GM10266 (cell line): ENCODE measurements at regions not wholly inside any gene's neighbourhood (a gene's known extent, or its start where the extent isn't known, plus 50 kb on each side); places are given as distances from the start of the nearest gene placed in this dataset.

Experiments used
- DNase-seq: peaks from one replicate; pipeline ENCODE4 v3.0.0; 2012; ENCODE audit errors: extremely low spot score
- TF ChIP-seq, protein P1 (sequence below): IDR thresholded peaks from 2 replicates; pipeline ENCODE4 v1.5.1; 2012; ENCODE audit warnings: mild to moderate bottlenecking, low read depth; ENCODE audit not compliant: control insufficient read depth, insufficient read depth; ENCODE audit errors: missing control alignments

DNA sequence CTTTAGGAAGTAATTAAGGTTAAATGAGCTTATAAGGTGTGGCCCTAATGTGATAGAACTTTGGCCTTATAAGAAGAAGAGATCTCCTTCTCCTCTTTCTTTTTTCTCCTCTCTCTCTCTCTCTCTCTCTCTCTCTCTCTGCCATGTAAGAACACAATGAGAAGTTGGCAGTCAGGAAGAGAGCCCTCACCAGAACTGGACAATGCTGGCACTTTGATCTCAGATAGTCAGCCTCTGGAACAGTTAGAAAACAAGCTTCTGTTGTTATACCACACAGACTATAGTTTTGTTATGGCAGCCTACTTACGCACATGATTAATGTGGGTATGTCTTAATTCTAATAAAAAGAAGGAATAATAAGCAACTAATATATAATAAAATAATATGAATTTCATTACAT lies 444.2 kb upstream of the LRRC7 start:
- no peak for DNase-seq
- TF ChIP-seq, protein P1, sequence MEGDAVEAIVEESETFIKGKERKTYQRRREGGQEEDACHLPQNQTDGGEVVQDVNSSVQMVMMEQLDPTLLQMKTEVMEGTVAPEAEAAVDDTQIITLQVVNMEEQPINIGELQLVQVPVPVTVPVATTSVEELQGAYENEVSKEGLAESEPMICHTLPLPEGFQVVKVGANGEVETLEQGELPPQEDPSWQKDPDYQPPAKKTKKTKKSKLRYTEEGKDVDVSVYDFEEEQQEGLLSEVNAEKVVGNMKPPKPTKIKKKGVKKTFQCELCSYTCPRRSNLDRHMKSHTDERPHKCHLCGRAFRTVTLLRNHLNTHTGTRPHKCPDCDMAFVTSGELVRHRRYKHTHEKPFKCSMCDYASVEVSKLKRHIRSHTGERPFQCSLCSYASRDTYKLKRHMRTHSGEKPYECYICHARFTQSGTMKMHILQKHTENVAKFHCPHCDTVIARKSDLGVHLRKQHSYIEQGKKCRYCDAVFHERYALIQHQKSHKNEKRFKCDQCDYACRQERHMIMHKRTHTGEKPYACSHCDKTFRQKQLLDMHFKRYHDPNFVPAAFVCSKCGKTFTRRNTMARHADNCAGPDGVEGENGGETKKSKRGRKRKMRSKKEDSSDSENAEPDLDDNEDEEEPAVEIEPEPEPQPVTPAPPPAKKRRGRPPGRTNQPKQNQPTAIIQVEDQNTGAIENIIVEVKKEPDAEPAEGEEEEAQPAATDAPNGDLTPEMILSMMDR: no peak

DNA sequence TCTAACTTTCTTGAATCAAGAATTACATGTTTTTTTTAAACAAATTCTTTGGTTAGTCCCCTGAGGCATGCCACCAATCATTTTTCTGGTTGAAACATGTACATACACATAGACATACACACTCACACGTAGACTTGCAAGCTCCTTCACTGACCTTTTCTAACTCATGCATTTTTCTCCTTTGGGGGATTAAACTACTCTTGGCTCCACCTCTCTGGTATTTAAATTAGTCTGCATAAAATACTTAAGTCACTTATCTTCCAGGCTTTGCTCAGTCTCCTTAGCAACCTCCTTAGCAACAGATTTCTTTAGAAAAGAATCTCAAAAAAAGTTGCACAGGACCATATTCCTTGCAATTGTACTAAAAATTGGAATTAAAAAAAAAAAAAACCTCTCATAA lies 440.9 kb upstream of the LRRC7 start:
- TF ChIP-seq, protein P1: no peak

DNA sequence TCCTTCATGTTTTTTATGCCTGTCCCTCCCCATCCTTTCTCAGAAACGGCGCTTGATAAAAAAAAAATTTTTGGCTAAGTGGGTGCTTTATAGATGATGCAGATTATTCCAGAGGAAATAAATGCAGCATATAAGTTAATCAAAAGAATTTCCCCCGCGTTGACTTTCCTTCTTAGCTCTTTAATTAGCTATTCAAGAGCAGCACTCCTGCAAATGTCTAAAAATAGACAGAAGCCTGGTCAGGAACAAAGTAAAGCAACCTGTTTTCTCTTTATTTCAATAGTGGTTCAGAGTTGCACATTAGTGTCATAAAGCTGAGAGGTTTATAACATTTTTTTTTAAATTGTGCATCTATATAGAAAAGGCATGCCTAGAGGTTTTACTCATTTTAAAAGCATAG lies 439.5 kb upstream of the LRRC7 start:
- no peak for DNase-seq
- TF ChIP-seq, protein P1: no peak

More for the DNA sequence above, 440.9 kb upstream of the LRRC7 start:
- DNase-seq: no peak

DNA sequence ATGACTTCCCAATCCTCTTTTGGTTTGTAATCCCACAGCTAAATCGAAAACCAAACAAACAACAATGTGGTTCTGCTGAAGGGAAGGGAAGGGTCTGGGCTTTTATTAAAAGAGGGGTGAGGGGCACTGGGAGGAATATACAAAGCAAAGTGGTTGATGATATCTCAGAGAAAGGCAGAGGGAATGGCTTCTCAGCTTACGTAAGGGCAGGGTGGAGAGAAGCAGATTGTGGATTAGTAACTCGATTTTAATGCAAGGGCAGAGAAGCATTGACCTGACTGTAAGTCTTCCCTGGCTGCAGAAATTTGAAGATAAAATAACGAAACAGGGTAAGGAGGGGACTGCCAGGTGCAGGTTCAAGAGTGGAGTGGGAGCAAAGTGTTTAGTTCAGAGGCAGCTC lies 438.2 kb upstream of the LRRC7 start:
- TF ChIP-seq, protein P1: no peak
- DNase-seq: no peak

DNA sequence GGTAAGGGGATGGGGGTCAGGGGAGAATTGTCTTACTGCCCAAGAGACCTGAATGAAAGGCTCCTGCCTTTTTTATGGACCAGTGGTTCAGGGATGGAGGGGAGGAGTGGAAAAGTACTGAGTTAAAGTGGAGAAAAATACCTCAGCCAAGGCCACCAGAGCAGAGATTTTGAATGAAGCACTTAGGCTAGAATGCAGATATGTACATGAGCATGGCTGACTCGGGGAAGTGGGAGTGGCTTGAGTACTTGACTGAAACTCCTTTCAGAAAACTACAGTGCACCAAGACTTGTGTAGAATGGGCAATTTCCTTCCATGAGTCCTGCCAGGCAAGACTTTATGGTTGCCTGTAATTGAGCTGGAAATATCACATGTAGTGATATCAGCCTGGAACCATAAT lies 429.6 kb upstream of the LRRC7 start:
- TF ChIP-seq, protein P1: no peak
- no peak for DNase-seq

DNA sequence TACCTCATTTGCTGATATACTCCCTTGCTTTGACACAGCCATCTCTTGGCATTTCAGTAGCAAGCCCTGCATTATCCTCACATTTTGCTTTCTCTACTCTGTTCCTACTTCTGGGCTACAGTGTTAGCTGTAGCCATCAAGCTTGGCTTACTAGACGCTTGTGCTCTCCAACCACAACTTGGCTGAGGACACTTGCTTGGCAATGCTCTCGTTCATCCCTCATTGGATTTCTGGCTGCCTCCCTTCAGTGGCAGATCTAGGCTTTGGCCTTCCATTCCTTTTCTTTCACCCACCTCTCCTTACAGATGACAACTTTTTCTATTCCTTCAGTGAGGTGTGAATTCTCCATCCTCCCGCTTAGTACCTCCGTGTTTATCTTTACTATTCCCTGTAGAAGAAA lies 428.7 kb upstream of the LRRC7 start:
- DNase-seq: no peak

DNA sequence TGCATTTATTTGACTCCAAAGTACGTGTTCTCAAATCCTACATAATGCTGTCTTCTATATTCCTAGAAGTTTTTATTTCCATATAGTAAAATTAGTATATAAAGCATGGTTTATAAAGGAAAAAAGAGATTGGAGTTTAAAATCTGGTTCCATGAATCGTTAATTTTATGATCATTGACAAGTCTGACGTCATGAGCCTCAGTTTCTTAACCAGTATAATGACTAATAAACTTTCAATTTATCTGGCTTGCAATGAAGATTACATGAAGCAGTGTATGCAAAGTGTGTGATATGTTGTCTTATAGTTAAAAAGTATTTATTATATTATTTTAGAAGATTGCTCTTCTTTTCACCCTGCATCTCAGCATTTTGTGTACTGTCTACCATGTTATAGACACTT lies 421.4 kb upstream of the LRRC7 start:
- TF ChIP-seq, protein P1: no peak
- DNase-seq: no peak

More for the DNA sequence above, 428.7 kb upstream of the LRRC7 start:
- TF ChIP-seq, protein P1: no peak
